IPS-NIHi7 (cell line): ENCODE measurements at regions not wholly inside any gene's neighbourhood (a gene's known extent, or its start where the extent isn't known, plus 50 kb on each side); places are given as distances from the start of the nearest gene placed in this dataset.

Source experiments
- DNase-seq: peaks from one replicate; pipeline ENCODE4 v3.0.0; 2012; ENCODE audit warnings: mixed read lengths; ENCODE audit errors: extremely low spot score

GRCh38 chr18:14031053-14031452, 101.2 kb downstream of the ZNF519 start:
- DNase-seq: no peak

GRCh38 chr18:14029512-14029911, 102.7 kb downstream of the ZNF519 start:
- no peak for DNase-seq

- no peak for DNase-seq
These were observed 106.0 kb downstream of the ZNF519 start for GRCh38 chr18:14026199-14026598.

- DNase-seq: peak; percentile 30
These were observed 106.8 kb downstream of the ZNF519 start for GRCh38 chr18:14025306-14025940.

- no peak for DNase-seq
These were observed 100.1 kb upstream of the MC2R start for GRCh38 chr18:14015416-14015815.

- DNase-seq: no peak
These were observed 99.1 kb upstream of the MC2R start for GRCh38 chr18:14014456-14014855.

GRCh38 chr18:14000884-14001283, 85.5 kb upstream of the MC2R start:
- no peak for DNase-seq

GRCh38 chr18:13999231-13999630, 83.9 kb upstream of the MC2R start:
- DNase-seq: no peak

- DNase-seq: no peak
These were observed 83.2 kb upstream of the MC2R start for GRCh38 chr18:13998571-13998970.

- no peak for DNase-seq
These were observed 78.4 kb upstream of the MC2R start for GRCh38 chr18:13993730-13994129.

GRCh38 chr18:13992826-13993540, 77.6 kb upstream of the MC2R start:
- no peak for DNase-seq

- peak; percentile 23 for DNase-seq
These were observed 73.9 kb upstream of the MC2R start for GRCh38 chr18:13989199-13989598.

GRCh38 chr18:13987956-13988355, 72.6 kb upstream of the MC2R start:
- DNase-seq: no peak

- no peak for DNase-seq
These were observed 68.7 kb upstream of the MC2R start for GRCh38 chr18:13984080-13984479.

GRCh38 chr18:13983506-13983905, 68.2 kb upstream of the MC2R start:
- no peak for DNase-seq

- DNase-seq: peak; percentile 74
These were observed 66.8 kb upstream of the MC2R start for GRCh38 chr18:13982126-13982525.

GRCh38 chr18:13973061-13973575, 57.8 kb upstream of the MC2R start:
- DNase-seq: peak; percentile 50
